Skeletal muscle tissue (tissue), 4 donors: ENCODE measurements at regions not wholly inside any gene's neighbourhood (a gene's known extent, or its start where the extent isn't known, plus 50 kb on each side); places are given as distances from the start of the nearest gene placed in this dataset. TPM values are rescaled to one million over a fixed set of nuclear protein-coding genes. Genes with fewer than 3 reads are reported as not detected.

Experiments
- H3K27ac ChIP-seq: one replicate; pipeline ENCODE4 v1.7.0; 2013; ENCODE audit warnings: mild to moderate bottlenecking, low read depth, low read length, inconsistent platforms
- H3K27me3 ChIP-seq, 3 donors: one replicate each; pipeline ENCODE4 v1.7.0; 2013; ENCODE audit warnings: low read length in 3 of 3; ENCODE audit not compliant: control insufficient read depth in 3 of 3, insufficient read depth in 3 of 3
- H3K36me3 ChIP-seq, 3 donors: one replicate each; pipeline ENCODE4 v1.7.0; 2013; ENCODE audit warnings: low read length in 3 of 3; ENCODE audit not compliant: control insufficient read depth in 3 of 3, insufficient read depth in 3 of 3
- H3K4me1 ChIP-seq, 3 donors: one replicate each; pipeline ENCODE4 v1.7.0; 2013; ENCODE audit warnings: low read length in 3 of 3, mild to moderate bottlenecking in 3 of 3; ENCODE audit not compliant: control insufficient read depth in 3 of 3, insufficient read depth in 3 of 3
- H3K4me3 ChIP-seq, 3 donors: one replicate each; pipeline ENCODE4 v1.7.0; 2013; ENCODE audit warnings: low read length in 3 of 3
- H3K9ac ChIP-seq, 3 donors: one replicate each; pipeline ENCODE4 v1.7.0; 2013; ENCODE audit warnings: low read length in 3 of 3, mild to moderate bottlenecking in 3 of 3, moderate library complexity in 2 of 3, low read depth in 1 of 3
- H3K9me3 ChIP-seq, 3 donors: one replicate each; pipeline ENCODE4 v1.7.0; 2013; ENCODE audit warnings: low read length in 3 of 3; ENCODE audit not compliant: control insufficient read depth in 3 of 3
- small RNA-seq: library from RNA; depleted of rRNA; stranded (forward); fragments of <200 nt; gene quantifications from one replicate; pipeline ENCODE3, GENCODE V24; 2014
- donor health status: Osteomylitis.

DNA sequence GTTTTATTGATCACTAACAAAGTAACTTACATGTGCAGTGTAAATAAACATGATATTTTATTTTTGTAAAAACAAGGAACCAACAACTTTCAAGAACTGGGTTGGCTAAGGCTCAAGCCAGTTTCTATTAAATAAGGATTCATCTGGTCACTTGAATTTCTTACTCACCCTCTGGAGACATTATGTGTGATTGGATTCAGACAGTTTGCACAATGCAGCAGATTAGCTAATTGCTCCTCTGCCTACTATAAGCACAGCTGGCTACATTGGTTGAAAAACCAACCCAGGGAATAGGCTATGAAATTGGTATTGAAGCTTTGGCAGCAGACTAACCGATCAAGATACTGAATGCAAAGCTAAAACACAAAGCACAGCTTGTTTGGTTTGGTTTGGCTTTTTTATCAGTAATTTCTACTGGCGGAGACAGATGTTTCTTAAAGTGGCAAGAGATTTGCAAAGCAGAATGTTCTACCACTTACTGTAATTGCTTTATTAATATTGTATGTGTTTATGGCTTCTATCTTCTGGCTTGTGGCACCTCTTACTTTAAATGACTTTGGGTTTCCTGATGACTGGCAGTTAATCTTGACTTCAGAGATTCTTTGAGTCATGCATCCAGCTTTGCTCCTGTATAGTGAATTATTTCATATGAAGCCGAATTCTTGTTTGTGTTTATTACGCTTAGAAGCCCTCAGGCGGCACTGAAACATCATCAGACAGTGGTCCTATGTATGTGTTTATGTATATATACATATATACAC, 231.5 kb downstream of the MPDZ start:
- Histone ChIP-seq H3K4me1 (no peaks in the 10 kb centered on the region), H3K36me3 (no peaks in the 10 kb centered on the region), H3K9me3 (no peaks in the 10 kb centered on the region), H3K4me3 (no peak overlapping the region), H3K27me3 (no peaks in the 10 kb centered on the region), H3K9ac (no peak overlapping the region), H3K27ac (no peak overlapping the region)

DNA sequence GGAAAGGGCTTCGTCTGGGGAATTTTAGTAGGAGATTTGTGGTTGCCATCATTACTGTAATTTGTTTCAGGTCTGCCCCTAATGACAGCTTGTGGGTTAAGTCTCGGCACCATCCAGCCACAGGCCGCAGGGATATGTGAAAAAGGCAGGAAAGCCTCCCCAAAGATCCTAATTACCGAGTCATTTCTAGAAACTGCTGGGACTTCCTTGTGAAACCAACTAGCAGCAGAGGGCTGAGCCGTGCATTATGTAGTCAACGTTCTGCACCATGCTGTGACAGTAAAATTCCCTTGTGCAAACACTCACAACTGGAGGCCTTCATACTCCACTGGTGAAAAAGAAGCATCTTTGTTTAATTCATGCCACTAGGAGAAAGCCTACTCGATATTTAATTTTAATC, 230.3 kb downstream of the MPDZ start:
- Histone ChIP-seq H3K9ac (no peak overlapping the region), H3K4me1 (no peaks in the 10 kb centered on the region), H3K4me3 (no peak overlapping the region), H3K9me3 (no peaks in the 10 kb centered on the region), H3K27me3 (no peaks in the 10 kb centered on the region), H3K27ac (no peak overlapping the region), H3K36me3 (no peaks in the 10 kb centered on the region)

DNA sequence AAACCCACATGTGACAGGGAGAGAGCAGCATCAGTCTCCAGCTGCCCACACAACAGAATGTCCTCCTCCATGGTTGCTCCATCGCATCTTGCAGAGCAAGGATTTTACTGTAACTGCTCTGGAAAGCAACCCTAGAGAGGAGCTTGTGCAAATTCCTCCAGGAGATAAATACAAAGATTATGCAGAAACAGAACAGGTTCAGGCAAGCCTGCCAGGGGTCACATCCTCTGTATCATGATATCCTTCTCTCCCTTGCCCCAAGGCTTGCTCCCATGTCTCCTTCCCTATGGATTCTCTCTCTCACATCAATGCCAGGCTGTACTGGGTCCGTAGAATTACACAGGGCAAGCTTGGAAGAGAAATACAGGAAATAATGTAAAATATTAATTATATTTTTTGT, 226.0 kb downstream of the MPDZ start:
- Histone ChIP-seq H3K9ac (no peak overlapping the region), H3K4me1 (no peaks in the 10 kb centered on the region), H3K36me3 (no peaks in the 10 kb centered on the region)

DNA sequence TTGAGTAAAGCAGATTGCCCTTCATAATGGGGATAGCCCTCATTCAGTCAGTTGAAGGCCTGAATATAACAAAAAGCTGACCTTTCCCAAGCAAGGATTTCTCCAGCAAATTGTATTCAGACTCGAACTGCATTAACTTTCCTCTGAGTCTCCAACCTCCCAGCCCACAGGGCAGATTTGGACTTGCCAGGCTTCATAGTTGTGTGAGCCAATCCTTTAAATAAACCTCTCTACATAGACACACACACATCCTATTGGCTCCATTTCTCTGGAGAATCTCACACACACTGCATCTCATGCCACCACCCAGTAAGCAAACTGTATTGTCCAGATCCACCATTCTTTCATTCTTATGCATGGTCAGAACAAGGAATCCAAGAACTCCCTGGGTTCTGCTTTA, 225.1 kb downstream of the MPDZ start:
- Histone ChIP-seq H3K27ac (no peak overlapping the region), H3K9me3 (no peaks in the 10 kb centered on the region), H3K9ac (no peak overlapping the region), H3K36me3 (no peaks in the 10 kb centered on the region), H3K4me1 (no peaks in the 10 kb centered on the region), H3K4me3 (no peak overlapping the region), H3K27me3 (no peaks in the 10 kb centered on the region)

More for the DNA sequence above, 226.0 kb downstream of the MPDZ start:
- H3K9me3 ChIP-seq, result no peaks in the 10 kb centered on the region
- no peaks in the 10 kb centered on the region for H3K27me3 ChIP-seq
- no peak overlapping the region for H3K27ac ChIP-seq
- H3K4me3 ChIP-seq, result no peak overlapping the region

Small RNAs in the stretch of these regions (small RNA-seq; reads per million reads assigned to genes)
- not detected for gene RF00019
